ENCODE measurements at regions not wholly inside any gene's neighbourhood (a gene's known extent, or its start where the extent isn't known, plus 50 kb on each side); places are given as distances from the start of the nearest gene placed in this dataset.
"Not testable (repeated sequence)": the region's sequence is repeated elsewhere in the genome, so short reads cannot be mapped to it uniquely, and the experiment has no call there.

- no peak overlapping the region for H3K27ac Mint-ChIP-seq
- DNase-seq (ENCODE audit: low spot score): no peak
- no peak for ATAC-seq
- H3K27me3 Mint-ChIP-seq (ENCODE audit: low read depth): no peaks in the 10 kb centered on the region
- no peaks in the 10 kb centered on the region for H3K9me3 Mint-ChIP-seq
- TF ChIP-seq ZNF423 (CRISPR knock-in tag; IDR thresholded peaks at IDR 0.05) (no peak), ZBTB43 (CRISPR knock-in tag; IDR thresholded peaks at IDR 0.05) (no peak), E2F1 (CRISPR knock-in tag; IDR thresholded peaks at IDR 0.05) (no peak)
- no peak overlapping the region for H3K4me3 Mint-ChIP-seq
- CTCF ChIA-PET: no interaction called here
- H3K36me3 Mint-ChIP-seq: no peaks in the 10 kb centered on the region; the same call in 1 of the 2 replicates
- H3K4me1 Mint-ChIP-seq: peaks cover 7% of the 10 kb centered on the region
- POLR2A ChIA-PET: no interaction called here
These were observed 763.6 kb downstream of the TENT5A start for GRCh38 chr6:80988892-80989291.

- ATAC-seq (no peak), DNase-seq (ENCODE audit: low spot score) (no peak)
- H3K4me1 Mint-ChIP-seq: peaks cover 7% of the 10 kb centered on the region
- CTCF ChIA-PET: no interaction called here
- H3K27me3 Mint-ChIP-seq (ENCODE audit: low read depth): no peaks in the 10 kb centered on the region
- H3K36me3 Mint-ChIP-seq: no peaks in the 10 kb centered on the region
- no peaks in the 10 kb centered on the region for H3K9me3 Mint-ChIP-seq
- TF ChIP-seq ZNF138 (CRISPR knock-in tag; conservative IDR thresholded peaks at IDR 0.05) (no peak), GRHL2 (CRISPR knock-in tag; IDR thresholded peaks at IDR 0.05; ENCODE audit: insufficient replicate concordance, severe bottlenecking) (no peak), MLX (CRISPR knock-in tag; IDR thresholded peaks at IDR 0.05) (no peak), ZMAT4 (CRISPR knock-in tag; IDR thresholded peaks at IDR 0.05) (no peak), ZBTB21 (CRISPR knock-in tag; IDR thresholded peaks at IDR 0.05; ENCODE audit: borderline replicate concordance) (no peak), OVOL2 (CRISPR knock-in tag; IDR thresholded peaks at IDR 0.05; ENCODE audit: borderline replicate concordance) (no peak), ZNF232 (CRISPR knock-in tag; IDR thresholded peaks at IDR 0.05) (no peak), CTCF (IDR thresholded peaks at IDR 0.05) (no peak), EMX1 (CRISPR knock-in tag; IDR thresholded peaks at IDR 0.05) (no peak), RELA (CRISPR knock-in tag; IDR thresholded peaks at IDR 0.05; ENCODE audit: borderline replicate concordance) (no peak), ATF6 (CRISPR knock-in tag; IDR thresholded peaks at IDR 0.05) (no peak)
- H3K27ac Mint-ChIP-seq: no peak overlapping the region
- POLR2A ChIA-PET: interaction anchor here (0.5 kb wide), 1 partner anchor 1853 kb away, joined by 3 read pairs; no protein-coding TSS in a partner anchor
- H3K4me3 Mint-ChIP-seq: no peak overlapping the region
These were observed 764.2 kb downstream of the TENT5A start for GRCh38 chr6:80988286-80988685.

- Mint-ChIP-seq H3K36me3 (peaks cover 13% of the 10 kb centered on the region), H3K9me3 (peaks cover 30% of the 10 kb centered on the region)
- H3K27me3 Mint-ChIP-seq (ENCODE audit: low read depth); DNase-seq (ENCODE audit: low spot score); H3K4me3 Mint-ChIP-seq; POLR2A ChIA-PET; ATAC-seq; H3K4me1 Mint-ChIP-seq; H3K27ac Mint-ChIP-seq; CTCF ChIA-PET: not testable (repeated sequence)
These were observed 771.3 kb downstream of the TENT5A start for GRCh38 chr6:80981226-80981625.

All from WTC11 (cell line).